K562 (cell line): ENCODE measurements at regions not wholly inside any gene's neighbourhood (a gene's known extent, or its start where the extent isn't known, plus 50 kb on each side); places are given as distances from the start of the nearest gene placed in this dataset.

Experiments used
- ATAC-seq: fragments of 200-7000 bp; cut with Tn5 transposase; 3 replicates; pipeline ENCODE4 v1.9.1; 2020; ENCODE audit warnings: moderate library complexity
- BruUV-seq: library from RNA; stranded (reverse); fragments of 400-500 nt; replicated peaks from 2 replicates; lab custom pipeline; 2021; lab: Mats Ljungman, UMichigan
- CTCF ChIA-PET: fragments of 300-600 bp; formaldehyde crosslinking; extraction: SDS; loops from one replicate; lab custom pipeline; 2021; ENCODE audit warnings: low intra/inter-chr PET ratio; lab: Yijun Ruan, JAX
- POLR2A ChIA-PET: fragments of 300-600, 350-650 bp; sonication (Branson Sonifier 250); formaldehyde crosslinking; extraction: SDS; loops from one replicate; lab custom pipeline; 2021; ENCODE audit warnings: antibody characterized with exemption, inconsistent platforms; lab: Yijun Ruan, JAX
- DNase-seq, 4 experiments: peaks; one replicate each; pipeline versions ENCODE4 v3.0.0 to v3.0.0-alpha.2; 2011 to 2018; ENCODE audit warnings: low spot score in 3 of 4, mixed read lengths in 3 of 4; ENCODE audit errors: extremely low read depth in 1 of 4
- FAIRE-seq: peaks from 2 replicates; lab custom pipeline; 2011; peaks lifted over from hg19 to GRCh38; lab: Jason Lieb, UNC
- H2AFZ ChIP-seq: 2 replicates; pipeline ENCODE4 v1.6.0; 2011; ENCODE audit warnings: low read depth, low read length, control low read depth, inconsistent platforms
- H3K27ac ChIP-seq: fragments of 200-600 bp; 3 replicates; pipeline ENCODE4 v1.8.0; 2011; ENCODE audit warnings: low read depth, mild to moderate bottlenecking, control low read depth, inconsistent platforms, low read length, moderate library complexity, mixed read lengths; ENCODE audit errors: extremely low read depth
- H3K27me3 ChIP-seq, 2 experiments: fragments of 300-600 bp in 1 of 2; 2 replicates in 1 of 2; 3 replicates in 1 of 2; pipeline versions ENCODE4 v1.6.0 to v1.8.0; 2011; ENCODE audit warnings: inconsistent platforms in 2 of 2, low read length in 2 of 2, mild to moderate bottlenecking in 1 of 2, mixed read lengths in 1 of 2, moderate library complexity in 1 of 2; ENCODE audit not compliant: control insufficient read depth in 2 of 2, insufficient read depth in 2 of 2
- H3K36me3 ChIP-seq: fragments of 300-600 bp; 3 replicates; pipeline ENCODE4 v1.8.0; 2011; ENCODE audit warnings: mild to moderate bottlenecking, low read length, inconsistent platforms; ENCODE audit not compliant: control insufficient read depth, insufficient read depth
- H3K4me1 ChIP-seq, 2 experiments: fragments of 200-600 bp in 1 of 2; replicated peaks in 1 of 2; 2 replicates in 1 of 2; 3 replicates in 1 of 2; pipeline versions ENCODE4 v1.5.1 to v1.8.0; 2011; ENCODE audit warnings: inconsistent platforms in 2 of 2, low read length in 2 of 2, mild to moderate bottlenecking in 1 of 2, mixed read lengths in 1 of 2, moderate library complexity in 1 of 2; ENCODE audit not compliant: control insufficient read depth in 2 of 2, insufficient read depth in 2 of 2
- H3K4me2 ChIP-seq: 2 replicates; pipeline ENCODE4 v1.6.1; 2011; ENCODE audit warnings: low read length, control low read depth, inconsistent platforms, mixed read lengths; ENCODE audit not compliant: insufficient read depth
- H3K4me3 ChIP-seq: fragments of 200-600 bp; sonication (generic), shearing (Covaris generic); 2 replicates; pipeline ENCODE4 v1.5.1; 2016; ENCODE audit warnings: control low read depth, inconsistent platforms
- H3K79me2 ChIP-seq: fragments of 200-600 bp; 3 replicates; pipeline ENCODE4 v1.8.0; 2011; ENCODE audit warnings: low read length, inconsistent platforms; ENCODE audit not compliant: control insufficient read depth, insufficient read depth
- H3K9ac ChIP-seq, 2 experiments: 2 replicates each; pipeline versions ENCODE4 v1.6.0 to v1.6.1; 2011; ENCODE audit warnings: low read depth in 2 of 2, low read length in 2 of 2, control low read depth in 1 of 2, inconsistent platforms in 1 of 2, mild to moderate bottlenecking in 1 of 2, mixed read lengths in 1 of 2; ENCODE audit not compliant: insufficient read depth in 1 of 2
- H3K9me1 ChIP-seq: one replicate; pipeline ENCODE4 v1.6.0; 2011; ENCODE audit warnings: inconsistent platforms, mild to moderate bottlenecking, low read length, moderate library complexity; ENCODE audit not compliant: control insufficient read depth, insufficient read depth
- H3K9me3 ChIP-seq: replicated peaks from 2 replicates; pipeline ENCODE4 v1.5.1; 2011; ENCODE audit warnings: low read depth, low read length, inconsistent platforms; ENCODE audit not compliant: control insufficient read depth, insufficient read depth
- H4K20me1 ChIP-seq: replicated peaks from 2 replicates; pipeline ENCODE4 v1.6.1; 2011; ENCODE audit warnings: low read length, inconsistent platforms, mixed read lengths; ENCODE audit not compliant: control insufficient read depth, insufficient read depth
- CBX5 ChIP-seq: IDR thresholded peaks from 2 replicates; pipeline ENCODE4 v1.6.1; 2014; ENCODE audit warnings: low read depth, borderline replicate concordance
- CSDE1 ChIP-seq, 2 experiments: fragments of 450-650 bp; IDR thresholded peaks; 2 replicates each; pipeline ENCODE4 v1.6.1; 2016; ENCODE audit warnings: mild to moderate bottlenecking in 1 of 2
- HDAC1 ChIP-seq, 2 experiments: fragments of 450-650 bp; IDR thresholded peaks; 2 replicates each; pipeline ENCODE4 v1.6.1; 2016 to 2017; ENCODE audit warnings: inconsistent platforms in 1 of 2, mild to moderate bottlenecking in 1 of 2, moderate library complexity in 1 of 2
- HNRNPL ChIP-seq: fragments of 200-400 bp; formaldehyde crosslinking; IDR thresholded peaks from 2 replicates; pipeline ENCODE4 v1.6.1; 2017; ENCODE audit warnings: low read depth, mild to moderate bottlenecking, low read length
- IRF1 ChIP-seq: sonication (generic); formaldehyde crosslinking; IDR thresholded peaks from 2 replicates; pipeline ENCODE4 v1.8.0; 2022; ENCODE audit warnings: missing genetic modification reagents, mild to moderate bottlenecking, borderline replicate concordance
- LEF1 ChIP-seq: fragments of 450-650 bp; IDR thresholded peaks from 2 replicates; pipeline ENCODE4 v1.6.1; 2016; ENCODE audit warnings: mild to moderate bottlenecking
- MEF2A ChIP-seq: IDR thresholded peaks from 2 replicates; pipeline ENCODE4 v1.6.1; 2011; ENCODE audit warnings: low read depth, mild to moderate bottlenecking, low read length, moderate library complexity; ENCODE audit not compliant: control insufficient read depth
- MIER1 ChIP-seq: fragments of 450-650 bp; IDR thresholded peaks from 2 replicates; pipeline ENCODE4 v1.6.1; 2016; ENCODE audit warnings: antibody characterized with exemption, mild to moderate bottlenecking, low read depth
- RAD51 ChIP-seq: fragments of 450-650 bp; IDR thresholded peaks from 2 replicates; pipeline ENCODE4 v1.7.1; 2016; ENCODE audit warnings: low read depth, mild to moderate bottlenecking, borderline replicate concordance
- SIN3A ChIP-seq, 2 experiments: fragments of 150-350 bp in 1 of 2; IDR thresholded peaks; 2 replicates each; pipeline ENCODE4 v1.6.1; 2011 to 2016; ENCODE audit warnings: borderline replicate concordance in 2 of 2, low read depth in 2 of 2, low read length in 2 of 2, mild to moderate bottlenecking in 2 of 2, moderate library complexity in 2 of 2; ENCODE audit not compliant: control insufficient read depth in 1 of 2
- SMARCA5 ChIP-seq: fragments of 450-650 bp; IDR thresholded peaks from 2 replicates; pipeline ENCODE4 v1.6.1; 2016
- SUPT5H ChIP-seq: fragments of 450-650 bp; IDR thresholded peaks from 2 replicates; pipeline ENCODE4 v1.6.1; 2016
- YY1 ChIP-seq, 3 experiments: IDR thresholded peaks; 2 replicates each; pipeline ENCODE4 v1.6.1; 2011; ENCODE audit warnings: low read length in 2 of 3, mild to moderate bottlenecking in 2 of 3, moderate library complexity in 2 of 3, borderline replicate concordance in 1 of 3, control low read depth in 1 of 3, low read depth in 1 of 3; ENCODE audit not compliant: insufficient read depth in 3 of 3, insufficient replicate concordance in 2 of 3, control insufficient read depth in 1 of 3, insufficient read length in 1 of 3; ENCODE audit errors: extremely low read depth in 1 of 3
- ZBTB5 ChIP-seq: fragments of 450-650 bp; IDR thresholded peaks from 2 replicates; pipeline ENCODE4 v1.6.1; 2017; ENCODE audit warnings: antibody characterized with exemption
- ZNF3 ChIP-seq: fragments of 250-450 bp; sonication (Bioruptor Pico); IDR thresholded peaks from 2 replicates; pipeline ENCODE4 v1.5.0; 2021; ENCODE audit warnings: mild to moderate bottlenecking, moderate library complexity
- ZNF583 ChIP-seq: fragments of 250-450 bp; sonication (Bioruptor Pico); IDR thresholded peaks from 2 replicates; pipeline ENCODE4 v1.4.0; 2020
- WGBS: fragments of 100-300 bp; shearing (Covaris generic); methylation state at CpG from one replicate; pipeline ENCODE4 v1.1.6; 2016; ENCODE audit warnings: low coverage, mixed read lengths; ENCODE audit not compliant: insufficient coverage; ENCODE audit errors: missing lambda C conversion rate; 5-methylcytosine and 5-hydroxymethylcytosine counted together
- in situ Hi-C: fragments of 300-500 bp; cut with MboI; formaldehyde crosslinking; loops from 4 replicates; pipeline ENCODE4 v1.15.0; 2018; ENCODE audit warnings: inconsistent platforms, mixed read lengths
- intact Hi-C: fragments of 100-400 bp; cut with micrococcal nuclease; formaldehyde crosslinking; loops from 2 replicates; pipeline ENCODE4 v1.14.2; 2022

- H3K9me1 ChIP-seq: no peaks in the 10 kb centered on the region
- no peaks in the 10 kb centered on the region for H3K9me3 ChIP-seq
- no peak overlapping the region for H3K4me3 ChIP-seq
- H3K27ac ChIP-seq: no peak overlapping the region
- no peak overlapping the region for H3K9ac ChIP-seq
- no peaks in the 10 kb centered on the region for H3K36me3 ChIP-seq
- no peaks in the 10 kb centered on the region for H4K20me1 ChIP-seq
- in situ Hi-C loops: no loop called here
- H2AFZ ChIP-seq: no peak overlapping the region
- H3K4me1 ChIP-seq: no peaks in the 10 kb centered on the region
- H3K4me2 ChIP-seq: no peak overlapping the region
- no peaks in the 10 kb centered on the region for H3K79me2 ChIP-seq
- no peak for ATAC-seq
- DNase-seq: no peak
- CTCF ChIA-PET: no interaction called here
- no TSS peak for BruUV-seq
- intact Hi-C loops: no loop called here
- FAIRE-seq: no peak
- H3K27me3 ChIP-seq: no peaks in the 10 kb centered on the region
- TF ChIP-seq SMARCA5 (no peak), MIER1 (no peak), YY1 (IDR thresholded peaks at IDR 0.05; ENCODE audit: borderline replicate concordance in 1 of 3, control insufficient read depth in 1 of 3, extremely low read depth in 1 of 3, insufficient read depth in 3 of 3, insufficient read length in 1 of 3, insufficient replicate concordance in 2 of 3, low read depth in 1 of 3, low read length in 2 of 3) (no peak), HDAC1 (IDR thresholded peaks at IDR 0.05) (no peak)
- POLR2A ChIA-PET: no interaction called here
- WGBS: 0% methylated on average over 2 of the region's 2 CpGs
Measured at GRCh38 chr12:28898038-28898437, 251.0 kb upstream of the FAR2 start.

GRCh38 chr12:28899951-28900350 is 249.1 kb upstream of the FAR2 start:
- FAIRE-seq (no peak), ATAC-seq (no peak), DNase-seq (no peak)
- H3K27ac ChIP-seq: no peak overlapping the region
- no peaks in the 10 kb centered on the region for H3K4me1 ChIP-seq
- no peak overlapping the region for H3K4me2 ChIP-seq
- H3K27me3 ChIP-seq: no peaks in the 10 kb centered on the region
- no peaks in the 10 kb centered on the region for H3K36me3 ChIP-seq
- no peaks in the 10 kb centered on the region for H4K20me1 ChIP-seq
- H2AFZ ChIP-seq: no peak overlapping the region
- BruUV-seq: no TSS peak
- H3K9me1 ChIP-seq: no peaks in the 10 kb centered on the region
- WGBS: 0% methylated on average over 1 of the region's 1 CpG
- ChIA-PET CTCF (interaction anchor here (0.6 kb wide), 1 partner anchor 114 kb away, joined by 4 read pairs; no protein-coding TSS in a partner anchor), POLR2A (no interaction called here)
- no peaks in the 10 kb centered on the region for H3K9me3 ChIP-seq
- no peak overlapping the region for H3K9ac ChIP-seq
- H3K4me3 ChIP-seq: no peak overlapping the region
- no peaks in the 10 kb centered on the region for H3K79me2 ChIP-seq
- intact Hi-C loops: no loop called here
- in situ Hi-C loops: no loop called here
- TF ChIP-seq RAD51: no peak
- TF ChIP-seq ZNF3: no peak
- no peak for TF ChIP-seq IRF1 (CRISPR knock-in tag)
- no peak for TF ChIP-seq LEF1
- no peak for TF ChIP-seq SIN3A (IDR thresholded peaks at IDR 0.05; ENCODE audit: borderline replicate concordance in 2 of 2, control insufficient read depth in 1 of 2, low read depth in 2 of 2, low read length in 2 of 2)
- no peak for TF ChIP-seq ZNF583 (CRISPR knock-in tag)
- TF ChIP-seq CSDE1 (IDR thresholded peaks at IDR 0.05): no peak
- TF ChIP-seq SUPT5H: no peak
- TF ChIP-seq ZBTB5: no peak
- no peak for TF ChIP-seq MEF2A
- no peak for TF ChIP-seq CBX5
- TF ChIP-seq HNRNPL: no peak
